ENCODE measurements at regions not wholly inside any gene's neighbourhood (a gene's known extent, or its start where the extent isn't known, plus 50 kb on each side); places are given as distances from the start of the nearest gene placed in this dataset.
"Not testable (repeated sequence)": the region's sequence is repeated elsewhere in the genome, so short reads cannot be mapped to it uniquely, and the experiment has no call there.

- no peak for TF ChIP-seq E2F6 (IDR thresholded peaks at IDR 0.05)
- TF ChIP-seq EZH2 (IDR thresholded peaks at IDR 0.05; ENCODE audit: low read depth, low read length, severe bottlenecking) = no peak
Measured at GRCh38 chr18:46239998-46240397, 135.8 kb downstream of the HAUS1 start (continued).

- H3K23me2 ChIP-seq (ENCODE audit: low read depth, low read length); FAIRE-seq: not testable (repeated sequence)
Measured at GRCh38 chr18:46241393-46241792, 137.2 kb downstream of the HAUS1 start.

More at GRCh38 chr18:46241393-46241792, 137.2 kb downstream of the HAUS1 start:
- H3K4me2 ChIP-seq (ENCODE audit: insufficient read depth in 1 of 2, low read depth in 2 of 2, low read length in 2 of 2); H3K27ac ChIP-seq (ENCODE audit: low read depth, low read length); H3K14ac ChIP-seq (ENCODE audit: insufficient read length); H3K27me3 ChIP-seq (replicated peaks in 1 of 4; ENCODE audit: control insufficient read depth in 3 of 4, extremely low read depth in 1 of 4, insufficient read depth in 3 of 4, low read length in 3 of 4); POLR2A ChIA-PET (ENCODE audit: partially characterized antibody); H2BK20ac ChIP-seq (ENCODE audit: low read length); H2BK120ac ChIP-seq (replicated peaks; ENCODE audit: low read depth, low read length); H2BK15ac ChIP-seq (ENCODE audit: low read length); H4K91ac ChIP-seq (replicated peaks; ENCODE audit: insufficient read length, low read length); H3K9ac ChIP-seq (replicated peaks in 1 of 4; ENCODE audit: extremely low read depth in 1 of 4, low read depth in 3 of 4, low read length in 3 of 4); H3K79me1 ChIP-seq (ENCODE audit: low read depth, low read length); H3K18ac ChIP-seq (ENCODE audit: extremely low read depth, low read length); H2AK5ac ChIP-seq (ENCODE audit: low read depth, low read length); H3K4me3 ChIP-seq (ENCODE audit: extremely low read depth in 1 of 4, insufficient read depth in 2 of 4, low read depth in 3 of 4, low read length in 4 of 4); H3K56ac ChIP-seq (replicated peaks; ENCODE audit: insufficient read length, low read depth, low read length); H3K9me3 ChIP-seq (ENCODE audit: insufficient read depth in 2 of 2, low read depth in 1 of 2, low read length in 1 of 2); H3K4ac ChIP-seq (replicated peaks; ENCODE audit: insufficient read length, low read depth, low read length); H2BK12ac ChIP-seq (ENCODE audit: low read depth, low read length); H3K4me1 ChIP-seq (replicated peaks in 1 of 4; ENCODE audit: control insufficient read depth in 3 of 4, insufficient read depth in 4 of 4, low read length in 3 of 4); H4K20me1 ChIP-seq (replicated peaks in 1 of 2; ENCODE audit: control insufficient read depth in 1 of 2, insufficient read depth in 2 of 2, low read length in 2 of 2); H3K23ac ChIP-seq (ENCODE audit: insufficient read length); H2AFZ ChIP-seq (ENCODE audit: low read length); H2BK5ac ChIP-seq (ENCODE audit: low read depth, low read length); DNase-seq (ENCODE audit: low read depth in 1 of 2, low spot score in 2 of 2); H3K36me3 ChIP-seq (ENCODE audit: control insufficient read depth in 2 of 4, insufficient read depth in 4 of 4, low read length in 3 of 4); H4K8ac ChIP-seq (ENCODE audit: extremely low read depth, insufficient read depth, low read length); H4K5ac ChIP-seq (ENCODE audit: insufficient read length, low read depth, low read length): not testable (repeated sequence)
- 90% methylated on average over 7 of the region's 7 CpGs; no CpG with 5 or more reads in 1 of the 2 experiments for WGBS, 2 experiments (ENCODE audit: extremely low coverage in 1 of 2, insufficient coverage in 1 of 2, insufficient read length in 1 of 2, insufficient replicate concordance in 2 of 2, low coverage in 1 of 2, low lambda C conversion rate in 2 of 2, missing lambda C conversion rate in 1 of 2)
- CTCF ChIA-PET (ENCODE audit: partially characterized antibody) = interaction anchor here (0.9 kb wide), 1 partner anchor 79 kb away, joined by 4 read pairs; no protein-coding TSS in a partner anchor
- peaks cover 0 to 15% of the 10 kb centered on the region in 2 experiments; a peak in 2 of 4 replicates for H3K79me2 ChIP-seq (ENCODE audit: control insufficient read depth in 1 of 2, insufficient read depth in 2 of 2, low read length in 2 of 2)

Measured in H1 (cell line).